Fibroblast of mammary gland (primary cell): ENCODE measurements at regions not wholly inside any gene's neighbourhood (a gene's known extent, or its start where the extent isn't known, plus 50 kb on each side); places are given as distances from the start of the nearest gene placed in this dataset.

ENCODE experiments used
- DNase-seq: peaks from one replicate; pipeline ENCODE4 v3.0.0-alpha.2; 2010; ENCODE audit warnings: low read depth
- H3K4me3 ChIP-seq: 2 replicates; pipeline ENCODE4 v1.5.1; 2011; ENCODE audit warnings: low read depth, mild to moderate bottlenecking, low read length, moderate library complexity; ENCODE audit not compliant: control insufficient read depth
- TF ChIP-seq, protein P1 (sequence below): conservative IDR thresholded peaks from 2 replicates; pipeline ENCODE4 v1.5.1; 2011; ENCODE audit warnings: low read depth, low read length, inconsistent platforms; ENCODE audit not compliant: control insufficient read depth, insufficient read depth

DNA sequence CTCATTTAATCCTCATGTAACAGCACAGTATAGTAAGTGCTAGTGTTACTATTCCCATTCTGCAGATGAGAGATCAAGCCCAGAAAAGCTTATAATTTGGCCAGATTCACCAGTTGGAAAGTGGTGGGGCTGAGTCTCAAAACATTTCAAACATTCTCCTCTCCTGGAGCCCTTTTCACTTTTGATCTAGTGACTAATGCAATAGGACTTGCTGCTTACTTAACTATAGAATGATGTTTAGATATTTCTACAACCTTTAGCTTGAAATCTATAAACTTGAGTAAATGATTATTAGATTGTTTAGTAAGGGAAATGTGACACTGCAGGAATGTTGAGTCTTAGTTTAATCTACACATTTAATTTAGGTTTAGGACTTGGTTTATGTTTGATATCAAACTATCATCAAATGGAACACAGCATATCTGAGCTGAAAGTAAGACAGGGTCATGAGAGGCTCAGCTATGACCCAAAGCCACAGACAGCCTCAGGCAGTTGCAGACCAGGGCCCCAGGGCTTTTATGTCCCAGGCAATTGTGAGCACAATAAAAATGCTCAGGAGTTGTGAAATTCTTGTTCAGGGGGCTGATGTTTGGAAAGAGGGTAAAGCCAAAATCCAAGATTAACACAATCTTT is 199.5 kb upstream of the HS3ST1 start:
- TF ChIP-seq, protein P1, sequence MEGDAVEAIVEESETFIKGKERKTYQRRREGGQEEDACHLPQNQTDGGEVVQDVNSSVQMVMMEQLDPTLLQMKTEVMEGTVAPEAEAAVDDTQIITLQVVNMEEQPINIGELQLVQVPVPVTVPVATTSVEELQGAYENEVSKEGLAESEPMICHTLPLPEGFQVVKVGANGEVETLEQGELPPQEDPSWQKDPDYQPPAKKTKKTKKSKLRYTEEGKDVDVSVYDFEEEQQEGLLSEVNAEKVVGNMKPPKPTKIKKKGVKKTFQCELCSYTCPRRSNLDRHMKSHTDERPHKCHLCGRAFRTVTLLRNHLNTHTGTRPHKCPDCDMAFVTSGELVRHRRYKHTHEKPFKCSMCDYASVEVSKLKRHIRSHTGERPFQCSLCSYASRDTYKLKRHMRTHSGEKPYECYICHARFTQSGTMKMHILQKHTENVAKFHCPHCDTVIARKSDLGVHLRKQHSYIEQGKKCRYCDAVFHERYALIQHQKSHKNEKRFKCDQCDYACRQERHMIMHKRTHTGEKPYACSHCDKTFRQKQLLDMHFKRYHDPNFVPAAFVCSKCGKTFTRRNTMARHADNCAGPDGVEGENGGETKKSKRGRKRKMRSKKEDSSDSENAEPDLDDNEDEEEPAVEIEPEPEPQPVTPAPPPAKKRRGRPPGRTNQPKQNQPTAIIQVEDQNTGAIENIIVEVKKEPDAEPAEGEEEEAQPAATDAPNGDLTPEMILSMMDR = no peak
- H3K4me3 ChIP-seq = no peak overlapping the region
- no peak for DNase-seq

DNA sequence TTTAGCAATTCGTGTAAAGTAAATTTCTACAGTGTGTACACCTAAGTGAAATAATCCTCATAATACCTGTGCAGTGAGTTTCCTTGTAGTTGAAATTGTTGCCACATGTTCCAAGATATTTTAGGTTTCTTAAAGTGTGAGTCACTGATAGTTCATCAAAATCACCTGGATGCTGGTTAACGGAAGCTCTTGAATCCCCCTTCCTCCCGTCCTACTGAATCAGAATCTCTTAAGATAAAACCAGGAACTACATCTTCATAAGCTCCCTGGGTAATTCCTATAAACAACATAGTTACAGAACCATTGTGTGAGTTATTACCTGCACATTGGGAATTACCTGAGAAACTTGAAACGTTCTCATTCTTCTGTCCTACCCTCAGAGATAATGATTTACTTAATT is 197.4 kb upstream of the HS3ST1 start:
- TF ChIP-seq, protein P1 = no peak
- H3K4me3 ChIP-seq = no peak overlapping the region
- DNase-seq = no peak

- H3K4me3 ChIP-seq = no peak overlapping the region
- no peak for DNase-seq
- TF ChIP-seq, protein P1 = no peak
Measured at GRCh38 chr4:11625211-11625610, 196.5 kb upstream of the HS3ST1 start.

DNA sequence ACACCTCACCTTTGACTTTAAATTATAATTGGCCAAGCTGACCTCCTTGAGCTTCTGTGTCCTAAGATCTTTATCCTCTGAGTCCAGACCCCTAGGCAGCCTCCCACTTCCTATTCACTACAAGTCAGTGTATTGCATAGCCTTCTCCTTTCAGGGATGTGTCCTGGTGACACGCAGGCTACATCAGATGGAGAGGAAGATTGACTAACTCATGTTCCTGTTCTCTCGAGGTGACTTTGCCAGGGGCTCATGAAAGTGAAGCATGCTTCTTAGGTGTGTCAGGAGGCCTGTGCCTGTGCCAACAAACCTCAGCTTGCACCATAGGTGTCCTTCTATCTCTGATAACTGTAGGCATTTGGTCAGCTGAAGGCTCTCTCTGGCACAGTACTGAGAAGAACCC is 195.7 kb upstream of the HS3ST1 start:
- no peak for DNase-seq
- H3K4me3 ChIP-seq = no peak overlapping the region
- TF ChIP-seq, protein P1 = no peak

DNA sequence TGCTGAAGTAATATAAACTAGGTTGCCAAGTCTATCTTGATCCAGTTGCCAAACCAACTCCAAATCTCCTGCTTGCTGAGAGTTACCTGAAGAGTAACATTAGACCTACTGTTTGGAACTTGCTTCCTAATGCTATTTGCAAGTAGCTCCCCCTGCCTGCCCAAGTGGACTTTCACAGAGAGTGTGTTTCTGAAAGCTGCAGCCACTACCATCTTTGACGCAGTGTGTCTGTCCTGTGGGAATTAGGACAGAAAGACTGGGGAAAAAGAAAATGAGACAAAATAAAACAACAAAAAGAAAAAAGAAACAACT is 195.0 kb upstream of the HS3ST1 start:
- no peak for DNase-seq
- H3K4me3 ChIP-seq = no peak overlapping the region

DNA sequence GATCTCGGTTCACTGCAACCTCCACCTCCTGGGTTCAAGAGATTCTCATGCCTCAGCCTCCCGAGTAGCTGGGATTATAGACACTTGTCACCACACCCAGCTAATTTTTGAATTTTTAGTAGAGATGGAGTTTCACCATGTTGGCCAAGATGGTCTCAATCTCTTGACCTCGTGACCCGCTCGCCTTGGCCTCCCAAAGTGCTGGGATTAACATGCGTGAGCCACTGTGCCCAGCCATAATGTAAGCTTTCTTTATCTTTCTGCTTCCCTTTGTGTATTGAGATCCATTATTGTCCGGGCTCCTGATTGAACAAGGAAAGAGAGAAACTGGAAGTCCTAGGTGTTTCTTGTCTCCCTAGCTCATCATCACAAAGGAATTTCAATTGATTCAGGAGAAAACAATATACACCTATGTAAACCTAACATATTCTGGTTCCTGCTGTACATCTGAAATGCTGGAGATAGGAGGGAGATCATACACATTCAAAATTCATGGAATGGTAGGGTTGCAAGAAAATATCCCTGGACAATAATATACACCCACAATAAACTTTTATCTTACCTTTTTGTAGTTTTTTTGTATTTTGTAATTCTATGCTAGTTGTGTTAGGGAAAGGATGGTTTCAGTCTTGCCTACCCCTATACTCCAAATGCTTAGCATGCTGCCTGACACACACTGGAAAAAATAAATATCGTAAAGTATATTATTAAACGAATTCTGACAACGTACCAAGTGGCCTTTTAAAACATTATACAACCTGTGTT is 194.4 kb upstream of the HS3ST1 start:
- TF ChIP-seq, protein P1 = no peak
- DNase-seq = no peak
- H3K4me3 ChIP-seq = no peak overlapping the region

More for the DNA sequence above, 195.0 kb upstream of the HS3ST1 start:
- TF ChIP-seq, protein P1 = peak; percentile 10
